ENCODE measurements at regions not wholly inside any gene's neighbourhood (a gene's known extent, or its start where the extent isn't known, plus 50 kb on each side); places are given as distances from the start of the nearest gene placed in this dataset.
"Not testable (repeated sequence)": the region's sequence is repeated elsewhere in the genome, so short reads cannot be mapped to it uniquely, and the experiment has no call there.

GRCh38 chr7:42720991-42721796 is 190.7 kb downstream of the C7orf25 start:
- no peak for DNase-seq

DNA sequence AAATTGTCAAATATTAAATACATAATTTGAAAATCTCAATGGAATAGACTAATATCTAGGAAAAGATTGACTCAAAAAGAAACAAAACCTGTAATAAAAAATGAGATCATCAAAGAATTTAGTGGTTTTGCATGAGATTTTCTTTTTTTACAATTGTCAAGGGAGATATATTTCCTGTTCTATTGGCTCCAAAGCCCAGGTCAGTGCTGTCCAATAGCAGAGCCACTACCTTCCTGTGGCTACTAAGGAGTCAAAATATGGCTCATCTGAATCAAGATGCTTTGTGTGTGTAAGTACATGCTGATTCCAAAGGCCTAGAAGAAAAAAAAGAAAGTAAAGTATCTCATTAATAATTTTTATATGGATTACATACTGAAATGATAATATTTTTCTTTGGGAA is 191.9 kb downstream of the C7orf25 start:
- DNase-seq = no peak

GRCh38 chr7:42718466-42718865 is 193.4 kb downstream of the C7orf25 start:
- not testable (repeated sequence) for DNase-seq

GRCh38 chr7:42714356-42714755 is 197.5 kb downstream of the C7orf25 start:
- DNase-seq = no peak

DNA sequence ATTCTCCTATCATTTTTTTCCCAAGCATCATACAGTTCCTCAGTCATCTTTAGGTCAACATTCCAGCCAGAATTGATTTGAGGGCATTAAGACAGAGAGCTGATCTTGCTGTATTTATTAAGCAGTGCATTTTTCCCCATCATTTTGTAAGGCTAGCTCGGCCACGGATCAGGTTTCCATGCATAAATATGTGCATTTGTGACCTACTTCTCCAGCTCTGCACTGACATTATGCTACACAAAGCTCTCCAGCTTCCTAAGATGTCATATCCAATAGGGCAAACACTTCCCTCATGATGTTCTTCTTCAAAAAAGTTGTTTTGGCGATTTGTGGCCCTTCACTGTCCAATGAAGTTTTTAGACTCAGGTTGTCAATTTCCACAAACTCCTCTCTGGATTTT is 202.6 kb downstream of the C7orf25 start:
- no peak for DNase-seq

DNA sequence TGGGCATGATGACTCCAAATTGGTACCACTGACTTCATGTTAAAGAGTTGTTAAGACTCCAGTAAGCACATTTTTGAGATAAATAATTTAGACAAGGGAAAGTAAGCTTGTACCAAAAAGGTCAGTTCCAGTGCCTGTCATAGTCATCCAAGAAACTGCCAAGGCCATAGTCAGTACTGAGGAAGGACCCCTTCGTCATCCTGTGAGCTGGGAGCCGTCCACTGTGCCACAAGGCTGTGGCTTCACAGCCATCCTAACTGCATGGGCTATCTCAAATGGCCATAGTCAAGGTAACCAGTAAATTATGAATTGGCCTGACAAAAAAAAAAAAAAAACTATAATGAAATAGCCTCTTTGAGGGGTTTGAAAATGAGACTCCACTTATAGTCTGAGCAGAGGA is 207.2 kb downstream of the C7orf25 start:
- no peak for DNase-seq

DNA sequence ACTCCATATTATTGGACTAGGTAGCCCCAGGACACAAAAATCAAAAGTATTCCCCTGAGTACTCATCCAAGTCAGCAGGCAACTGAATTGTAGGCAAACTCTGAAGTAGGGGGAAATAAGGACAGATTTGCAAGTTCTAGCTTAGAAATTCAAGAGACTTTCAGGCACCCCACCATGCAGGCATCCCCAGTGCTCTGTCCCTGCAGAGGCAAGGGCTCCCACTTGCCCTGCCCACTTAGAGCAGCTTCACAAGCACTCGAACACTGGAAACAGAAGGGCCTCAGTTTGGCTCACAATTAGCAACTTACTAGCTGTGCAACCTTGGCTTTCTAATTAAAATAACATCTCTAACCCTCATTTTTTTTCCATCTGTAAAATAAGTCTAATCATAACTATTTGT is 209.2 kb downstream of the C7orf25 start:
- no peak for DNase-seq

DNA sequence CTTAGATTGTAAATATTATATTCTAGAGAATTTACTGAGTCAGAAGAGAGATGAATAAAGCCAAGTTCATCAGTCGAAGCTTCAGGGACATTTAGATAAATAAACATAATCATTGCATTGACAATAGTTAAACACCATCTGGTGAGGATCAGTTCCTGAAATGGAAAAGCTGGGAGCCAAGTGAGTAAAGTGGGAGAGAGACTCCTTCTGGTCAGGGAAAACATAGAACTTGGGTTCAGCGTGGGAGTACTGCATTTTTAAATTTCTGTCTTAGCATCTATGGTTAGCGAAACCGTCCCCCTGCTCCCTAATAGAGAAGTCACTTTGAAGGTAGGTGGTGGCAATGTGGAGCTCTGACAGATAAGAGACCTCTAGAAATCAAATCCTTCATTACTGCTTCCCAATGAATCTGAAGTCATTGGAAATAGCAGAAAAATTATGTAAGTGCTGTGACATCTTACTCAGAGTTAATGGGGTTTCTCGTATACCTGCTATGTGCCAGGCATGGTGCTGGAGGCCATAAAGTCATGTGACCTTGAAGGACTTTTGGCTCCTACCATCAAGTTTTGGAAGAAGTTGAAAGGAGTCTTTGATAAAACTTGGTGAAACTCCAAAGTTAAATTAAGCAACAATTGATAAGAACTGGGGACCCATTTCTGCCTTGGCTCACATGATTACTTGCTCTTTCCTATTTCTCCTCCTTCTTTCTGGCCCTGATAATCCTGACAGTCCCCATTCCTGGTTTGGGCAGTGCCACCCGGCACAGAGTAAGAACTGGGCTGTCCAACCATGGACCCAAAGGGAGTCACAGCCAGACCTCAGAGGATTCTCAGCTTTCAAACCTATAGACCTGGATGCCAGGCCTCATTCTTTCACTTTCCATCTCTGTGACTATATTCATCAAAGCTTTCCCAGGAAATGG is 211.2 kb downstream of the C7orf25 start:
- DNase-seq = no peak

GRCh38 chr7:42699380-42700178 is 212.3 kb downstream of the C7orf25 start:
- DNase-seq = no peak

GRCh38 chr7:42698600-42699374 is 213.1 kb downstream of the C7orf25 start:
- no peak for DNase-seq

- DNase-seq = no peak
Observed at GRCh38 chr7:42694894-42695507, 216.9 kb downstream of the C7orf25 start.

DNA sequence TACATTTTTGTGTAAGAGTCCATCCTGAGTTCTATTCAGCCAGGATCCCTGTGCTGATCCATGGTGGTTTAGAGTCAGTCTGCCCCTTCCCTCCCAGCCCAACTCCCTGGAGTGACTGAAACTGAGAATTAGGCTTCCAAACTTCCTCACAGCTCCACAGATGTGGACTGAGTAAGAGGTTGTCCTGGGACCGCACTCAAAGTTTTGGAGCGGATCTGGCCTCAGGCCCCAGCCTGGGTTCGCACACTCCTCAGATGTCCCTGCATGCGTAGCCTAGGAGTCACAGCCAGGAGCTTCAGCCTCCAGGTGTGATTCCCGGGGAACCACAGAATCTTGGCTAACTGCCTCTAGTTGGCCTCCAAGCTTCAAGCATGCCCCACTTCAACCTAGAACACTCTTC is 218.1 kb downstream of the C7orf25 start:
- no peak for DNase-seq

- DNase-seq = no peak
Observed at GRCh38 chr7:42692621-42693020, 219.2 kb downstream of the C7orf25 start.

DNA sequence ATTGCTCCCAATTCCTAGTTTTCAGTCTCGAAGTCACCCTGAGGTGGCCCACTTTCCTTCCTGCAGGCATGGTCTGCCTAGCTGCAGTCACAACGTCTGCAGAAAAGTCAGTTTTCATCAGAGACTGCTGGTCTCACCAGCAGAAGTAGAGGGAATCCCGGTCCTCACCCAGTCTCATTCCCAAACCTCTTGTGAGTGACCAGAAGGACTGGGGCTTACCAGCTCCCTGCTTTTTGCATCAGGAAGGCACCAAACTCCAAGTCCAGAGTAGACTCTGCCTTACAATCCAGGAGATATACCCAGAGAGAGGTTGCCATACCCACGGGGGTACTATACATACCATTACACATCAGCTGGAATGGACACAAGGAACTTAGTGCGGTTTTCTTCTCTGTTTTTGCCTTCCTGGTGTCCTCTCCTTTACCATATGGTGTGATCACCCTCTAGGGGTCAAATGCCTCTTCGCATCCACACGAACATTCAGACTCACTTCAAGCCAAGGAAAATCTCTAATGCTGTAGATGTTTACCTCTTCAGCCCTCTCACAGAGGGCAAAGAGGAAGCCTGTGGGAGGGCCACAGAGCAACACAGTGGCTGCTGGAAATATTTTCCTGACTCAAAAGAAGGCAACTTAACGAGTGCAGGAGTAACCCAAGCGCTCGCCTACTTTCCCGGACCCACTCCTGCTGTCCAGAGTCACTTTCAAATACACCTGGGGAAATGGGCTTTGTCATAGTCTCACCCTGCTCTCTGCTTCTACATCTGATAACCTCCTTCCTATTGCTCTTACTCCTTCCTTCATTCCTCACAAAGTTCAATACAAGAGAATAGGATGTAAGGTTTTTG is 220.9 kb downstream of the C7orf25 start:
- no peak for DNase-seq

DNA sequence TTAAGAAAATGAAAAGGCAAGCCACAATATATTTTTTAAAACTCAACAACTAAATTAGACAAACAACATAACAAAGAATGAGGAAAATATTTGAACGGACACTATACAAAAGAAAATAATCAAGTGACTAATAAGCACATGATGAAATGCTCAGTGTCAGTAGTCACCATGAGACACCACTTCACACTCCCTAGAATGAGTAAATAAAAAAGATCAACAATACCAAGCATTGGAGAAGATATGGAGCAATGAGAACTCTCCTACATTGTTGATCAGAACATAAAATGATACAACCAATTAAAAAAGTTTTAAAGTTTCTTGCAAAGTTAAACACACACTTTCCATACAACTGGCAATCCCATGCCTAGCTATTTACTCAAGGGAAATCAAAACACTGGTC is 222.2 kb downstream of the C7orf25 start:
- DNase-seq = no peak

DNA sequence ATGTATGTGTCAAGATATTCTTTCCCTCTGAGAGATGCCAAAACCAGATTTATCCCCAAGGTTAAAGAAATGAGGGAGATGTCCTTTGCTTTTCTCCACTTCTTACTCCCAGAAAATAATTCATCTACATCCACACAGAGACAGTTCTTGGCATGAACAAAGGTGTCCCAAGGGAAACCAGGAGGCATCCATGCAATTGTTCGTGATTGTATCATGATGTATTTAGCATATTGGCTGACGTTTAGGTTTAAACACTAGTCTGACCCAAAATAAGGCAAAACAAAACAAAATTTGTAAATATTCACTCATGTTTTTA is 223.9 kb downstream of the C7orf25 start:
- DNase-seq = no peak

GRCh38 chr7:42687211-42688055 is 224.4 kb downstream of the C7orf25 start:
- no peak for DNase-seq

DNA sequence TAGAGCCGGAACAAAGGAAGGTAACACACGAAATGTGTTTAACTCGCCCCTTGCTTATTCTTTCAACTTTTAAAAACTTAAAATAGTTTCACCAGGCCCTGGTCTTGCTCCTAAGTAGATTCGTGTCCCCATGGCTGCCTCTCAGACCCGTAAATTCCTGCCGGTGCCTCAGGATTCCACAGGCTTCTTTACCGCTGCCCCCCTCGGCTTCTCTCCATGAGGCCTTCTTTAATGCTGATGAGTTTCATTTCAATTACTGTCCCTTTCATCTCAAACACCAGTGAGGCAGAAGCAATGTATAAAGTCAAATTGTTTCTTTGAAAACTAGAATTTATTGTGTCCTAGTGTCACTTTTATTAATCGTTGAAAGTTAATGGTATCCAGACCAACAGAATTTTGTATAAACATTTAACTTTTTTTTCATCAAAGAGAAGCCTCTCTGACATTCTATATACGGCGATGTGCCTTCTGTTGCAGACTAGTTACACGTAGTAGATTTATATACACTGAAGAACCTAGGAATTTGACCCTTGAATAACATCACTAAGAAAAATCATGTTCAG is 225.2 kb downstream of the C7orf25 start:
- DNase-seq = no peak

GRCh38 chr7:42685911-42686310 is 226.0 kb downstream of the C7orf25 start:
- DNase-seq = no peak

Measured in activated CD4-positive, alpha-beta T cell treated with anti-CD3 and anti-CD28 coated beads, Interleukin-2, amount 50 U/mL, for 48 hours (primary cell).